Activated naive CD8-positive, alpha-beta T cell treated with anti-CD3 and anti-CD28 coated beads, Interleukin-2, amount 10 ng/mL, durations not matched to agents 7 days and 5 days (primary cell): ENCODE measurements at regions not wholly inside any gene's neighbourhood (a gene's known extent, or its start where the extent isn't known, plus 50 kb on each side); places are given as distances from the start of the nearest gene placed in this dataset.

Experiments used
- ATAC-seq: fragments of 150-1000 bp; cut with Tn5 transposase; one replicate; pipeline ENCODE4 v1.10.0; 2021; ENCODE audit warnings: low read depth, moderate library complexity
- POLR2A ChIA-PET: fragments of 350-600 bp; sonication (Branson Sonifier 250); formaldehyde crosslinking; loops from one replicate; lab custom pipeline; 2021; ENCODE audit warnings: antibody characterized with exemption; lab: Charles Lee
- DNase-seq: peaks from one replicate; pipeline ENCODE4 v3.0.0; 2021
- H3K27ac Mint-ChIP-seq: one replicate; pipeline ENCODE4 v1.8.0; 2022; ENCODE audit warnings: mild to moderate bottlenecking, mixed read lengths
- H3K27me3 Mint-ChIP-seq: one replicate; pipeline ENCODE4 v1.8.0; 2022; ENCODE audit warnings: mild to moderate bottlenecking, moderate library complexity, mixed read lengths
- H3K36me3 Mint-ChIP-seq: one replicate; pipeline ENCODE4 v1.8.0; 2021; ENCODE audit warnings: mild to moderate bottlenecking, mixed read lengths
- H3K4me1 Mint-ChIP-seq: one replicate; pipeline ENCODE4 v1.8.0; 2021; ENCODE audit warnings: mixed read lengths
- H3K4me3 Mint-ChIP-seq: one replicate; pipeline ENCODE4 v1.8.0; 2022; ENCODE audit warnings: mild to moderate bottlenecking, moderate library complexity, mixed read lengths
- H3K9me3 Mint-ChIP-seq: one replicate; pipeline ENCODE4 v1.8.0; 2021; ENCODE audit warnings: mixed read lengths

GRCh38 chr11:115052601-115053000 lies 374.3 kb downstream of the NXPE2 start:
- no peak overlapping the region for H3K27ac Mint-ChIP-seq
- no peaks in the 10 kb centered on the region for H3K36me3 Mint-ChIP-seq
- no peaks in the 10 kb centered on the region for H3K4me1 Mint-ChIP-seq
- no peaks in the 10 kb centered on the region for H3K27me3 Mint-ChIP-seq
- peaks cover 13% of the 10 kb centered on the region for H3K9me3 Mint-ChIP-seq
- ATAC-seq, result no peak
- POLR2A ChIA-PET, result no interaction called here
- no peak overlapping the region for H3K4me3 Mint-ChIP-seq
- no peak for DNase-seq

GRCh38 chr11:115054570-115055538 lies 376.5 kb downstream of the NXPE2 start:
- Mint-ChIP-seq H3K4me1 (no peaks in the 10 kb centered on the region), H3K27ac (no peak overlapping the region), H3K27me3 (no peaks in the 10 kb centered on the region), H3K4me3 (no peak overlapping the region), H3K36me3 (no peaks in the 10 kb centered on the region), H3K9me3 (peaks cover 13% of the 10 kb centered on the region)
- POLR2A ChIA-PET, result no interaction called here
- no peak for DNase-seq
- ATAC-seq, result no peak

GRCh38 chr11:115056514-115056913 lies 378.2 kb downstream of the NXPE2 start:
- POLR2A ChIA-PET, result no interaction called here
- Mint-ChIP-seq H3K4me3 (no peak overlapping the region), H3K9me3 (peaks cover 13% of the 10 kb centered on the region)

GRCh38 chr11:115060840-115061239 lies 382.5 kb downstream of the NXPE2 start:
- H3K4me1 Mint-ChIP-seq, result no peaks in the 10 kb centered on the region
- no peak overlapping the region for H3K27ac Mint-ChIP-seq
- POLR2A ChIA-PET, result no interaction called here
- DNase-seq, result no peak
- H3K4me3 Mint-ChIP-seq, result no peak overlapping the region
- H3K36me3 Mint-ChIP-seq, result no peaks in the 10 kb centered on the region
- H3K27me3 Mint-ChIP-seq, result no peaks in the 10 kb centered on the region
- peaks cover 11% of the 10 kb centered on the region for H3K9me3 Mint-ChIP-seq
- no peak for ATAC-seq

More at GRCh38 chr11:115056514-115056913, 378.2 kb downstream of the NXPE2 start:
- Mint-ChIP-seq H3K27ac (no peak overlapping the region), H3K27me3 (no peaks in the 10 kb centered on the region), H3K36me3 (no peaks in the 10 kb centered on the region), H3K4me1 (no peaks in the 10 kb centered on the region)
- DNase-seq (no peak), ATAC-seq (no peak)

GRCh38 chr11:115065314-115065713 lies 387.0 kb downstream of the NXPE2 start:
- no peak for DNase-seq
- POLR2A ChIA-PET, result no interaction called here
- no peaks in the 10 kb centered on the region for H3K4me1 Mint-ChIP-seq
- no peak overlapping the region for H3K27ac Mint-ChIP-seq
- H3K36me3 Mint-ChIP-seq, result no peaks in the 10 kb centered on the region
- no peaks in the 10 kb centered on the region for H3K27me3 Mint-ChIP-seq
- ATAC-seq, result no peak
- no peak overlapping the region for H3K4me3 Mint-ChIP-seq
- H3K9me3 Mint-ChIP-seq, result peaks cover 1% of the 10 kb centered on the region

- ATAC-seq (no peak), DNase-seq (no peak)
- Mint-ChIP-seq H3K4me3 (no peak overlapping the region), H3K36me3 (no peaks in the 10 kb centered on the region), H3K27ac (no peak overlapping the region), H3K9me3 (peaks cover 1% of the 10 kb centered on the region), H3K4me1 (no peaks in the 10 kb centered on the region), H3K27me3 (no peaks in the 10 kb centered on the region)
- POLR2A ChIA-PET, result no interaction called here
Observed at GRCh38 chr11:115065830-115066664, 387.7 kb downstream of the NXPE2 start.

GRCh38 chr11:115067471-115067870 lies 389.1 kb downstream of the NXPE2 start:
- H3K27me3 Mint-ChIP-seq, result no peaks in the 10 kb centered on the region
- H3K36me3 Mint-ChIP-seq, result no peaks in the 10 kb centered on the region
- H3K27ac Mint-ChIP-seq, result no peak overlapping the region
- H3K4me1 Mint-ChIP-seq, result no peaks in the 10 kb centered on the region
- DNase-seq (no peak), ATAC-seq (no peak)
- POLR2A ChIA-PET, result no interaction called here
- peaks cover 1% of the 10 kb centered on the region for H3K9me3 Mint-ChIP-seq
- H3K4me3 Mint-ChIP-seq, result no peak overlapping the region

- Mint-ChIP-seq H3K4me1 (no peaks in the 10 kb centered on the region), H3K36me3 (no peaks in the 10 kb centered on the region), H3K4me3 (no peak overlapping the region), H3K9me3 (peaks cover 1% of the 10 kb centered on the region), H3K27ac (no peak overlapping the region), H3K27me3 (no peaks in the 10 kb centered on the region)
- ATAC-seq (no peak), DNase-seq (no peak)
- POLR2A ChIA-PET, result no interaction called here
Observed at GRCh38 chr11:115067900-115068530, 389.7 kb downstream of the NXPE2 start.

GRCh38 chr11:115069599-115069998 lies 391.3 kb downstream of the NXPE2 start:
- POLR2A ChIA-PET, result no interaction called here
- Mint-ChIP-seq H3K4me1 (no peaks in the 10 kb centered on the region), H3K4me3 (no peak overlapping the region), H3K9me3 (no peaks in the 10 kb centered on the region), H3K27me3 (no peaks in the 10 kb centered on the region), H3K36me3 (no peaks in the 10 kb centered on the region), H3K27ac (no peak overlapping the region)
- ATAC-seq (no peak), DNase-seq (no peak)

- H3K27me3 Mint-ChIP-seq, result no peaks in the 10 kb centered on the region
- ATAC-seq (no peak), DNase-seq (no peak)
- POLR2A ChIA-PET, result no interaction called here
- H3K27ac Mint-ChIP-seq, result no peak overlapping the region
- no peak overlapping the region for H3K4me3 Mint-ChIP-seq
- H3K36me3 Mint-ChIP-seq, result no peaks in the 10 kb centered on the region
- H3K9me3 Mint-ChIP-seq, result no peaks in the 10 kb centered on the region
- H3K4me1 Mint-ChIP-seq, result no peaks in the 10 kb centered on the region
Observed at GRCh38 chr11:115075356-115075755, 397.0 kb downstream of the NXPE2 start.

GRCh38 chr11:115077740-115078139 lies 399.4 kb downstream of the NXPE2 start:
- H3K4me3 Mint-ChIP-seq, result no peak overlapping the region
- POLR2A ChIA-PET, result no interaction called here
- no peak overlapping the region for H3K27ac Mint-ChIP-seq
- no peaks in the 10 kb centered on the region for H3K27me3 Mint-ChIP-seq
- no peak for ATAC-seq
- DNase-seq, result no peak
- no peaks in the 10 kb centered on the region for H3K9me3 Mint-ChIP-seq
- H3K4me1 Mint-ChIP-seq, result no peaks in the 10 kb centered on the region
- no peaks in the 10 kb centered on the region for H3K36me3 Mint-ChIP-seq

GRCh38 chr11:115078461-115079438 lies 400.4 kb downstream of the NXPE2 start:
- Mint-ChIP-seq H3K9me3 (no peaks in the 10 kb centered on the region), H3K27ac (no peak overlapping the region), H3K4me3 (no peak overlapping the region), H3K27me3 (no peaks in the 10 kb centered on the region), H3K4me1 (no peaks in the 10 kb centered on the region), H3K36me3 (no peaks in the 10 kb centered on the region)
- no peak for DNase-seq
- ATAC-seq, result no peak
- POLR2A ChIA-PET, result no interaction called here
